Neutrophil (primary cell): ENCODE measurements at regions not wholly inside any gene's neighbourhood (a gene's known extent, or its start where the extent isn't known, plus 50 kb on each side); places are given as distances from the start of the nearest gene placed in this dataset.

Experiments
- H3K27ac ChIP-seq: fragments of 200-600 bp; sonication (generic); 2 replicates; pipeline ENCODE4 v1.5.1; 2016; ENCODE audit warnings: mild to moderate bottlenecking, moderate library complexity
- H3K27me3 ChIP-seq: fragments of 200-600 bp; sonication (generic); 2 replicates; pipeline ENCODE4 v1.6.0; 2016; ENCODE audit warnings: mild to moderate bottlenecking
- H3K36me3 ChIP-seq: fragments of 200-600 bp; sonication (generic); 2 replicates; pipeline ENCODE4 v1.5.1; 2017
- H3K4me1 ChIP-seq, 2 experiments: fragments of 200-600 bp in 1 of 2; sonication (generic) in 1 of 2; 1 replicate in 1 of 2; 2 replicates in 1 of 2; pipeline versions ENCODE4 v1.5.1 to v1.6.1; 2013 to 2016; ENCODE audit warnings: low read depth in 1 of 2, low read length in 1 of 2, mild to moderate bottlenecking in 1 of 2, moderate library complexity in 1 of 2; ENCODE audit not compliant: control insufficient read depth in 1 of 2, insufficient read depth in 1 of 2
- H3K4me3 ChIP-seq, 2 experiments: fragments of 200-600 bp in 1 of 2; sonication (generic) in 1 of 2; 1 replicate in 1 of 2; 2 replicates in 1 of 2; pipeline ENCODE4 v1.5.1; 2013 to 2016; ENCODE audit warnings: low read depth in 1 of 2, low read length in 1 of 2, mild to moderate bottlenecking in 1 of 2, moderate library complexity in 1 of 2
- H3K9me3 ChIP-seq: fragments of 200-600 bp; sonication (generic); 2 replicates; pipeline ENCODE4 v1.5.1; 2016
- CTCF ChIP-seq: fragments of 200-600 bp; sonication (generic); IDR thresholded peaks from 2 replicates; pipeline ENCODE4 v1.5.1; 2016; ENCODE audit warnings: antibody characterized with exemption

- no peaks in the 10 kb centered on the region for H3K4me1 ChIP-seq
- no peak overlapping the region for H3K4me3 ChIP-seq
- no peak overlapping the region for H3K27ac ChIP-seq
- no peaks in the 10 kb centered on the region for H3K9me3 ChIP-seq
- no peaks in the 10 kb centered on the region for H3K36me3 ChIP-seq
- H3K27me3 ChIP-seq = no peaks in the 10 kb centered on the region
- TF ChIP-seq CTCF = no peak
These were observed 1049.0 kb downstream of the VRK1 start for GRCh38 chr14:97846156-97846555.

- Histone ChIP-seq H3K9me3 (no peaks in the 10 kb centered on the region), H3K27ac (no peak overlapping the region), H3K36me3 (no peaks in the 10 kb centered on the region), H3K27me3 (no peaks in the 10 kb centered on the region), H3K4me1 (no peaks in the 10 kb centered on the region), H3K4me3 (no peak overlapping the region)
- TF ChIP-seq CTCF = no peak
These were observed 1051.3 kb downstream of the VRK1 start for GRCh38 chr14:97848317-97848980.

- no peak for TF ChIP-seq CTCF
- H3K9me3 ChIP-seq = no peaks in the 10 kb centered on the region
- no peaks in the 10 kb centered on the region for H3K36me3 ChIP-seq
- H3K27me3 ChIP-seq = no peaks in the 10 kb centered on the region
- no peak overlapping the region for H3K27ac ChIP-seq
- no peaks in the 10 kb centered on the region for H3K4me1 ChIP-seq
- H3K4me3 ChIP-seq = no peak overlapping the region
These were observed 1053.3 kb downstream of the VRK1 start for GRCh38 chr14:97850466-97850865.

GRCh38 chr14:97850886-97851285 is 1053.7 kb downstream of the VRK1 start:
- H3K4me1 ChIP-seq = no peaks in the 10 kb centered on the region
- no peak for TF ChIP-seq CTCF
- H3K4me3 ChIP-seq = no peak overlapping the region
- H3K9me3 ChIP-seq = no peaks in the 10 kb centered on the region
- no peak overlapping the region for H3K27ac ChIP-seq
- no peaks in the 10 kb centered on the region for H3K36me3 ChIP-seq
- H3K27me3 ChIP-seq = no peaks in the 10 kb centered on the region

GRCh38 chr14:97851428-97851995 is 1054.3 kb downstream of the VRK1 start:
- no peak for TF ChIP-seq CTCF
- H3K9me3 ChIP-seq = no peaks in the 10 kb centered on the region
- H3K4me3 ChIP-seq = no peak overlapping the region
- no peak overlapping the region for H3K27ac ChIP-seq
- H3K27me3 ChIP-seq = no peaks in the 10 kb centered on the region
- H3K36me3 ChIP-seq = no peaks in the 10 kb centered on the region
- no peaks in the 10 kb centered on the region for H3K4me1 ChIP-seq
